ENCODE measurements at regions not wholly inside any gene's neighbourhood (a gene's known extent, or its start where the extent isn't known, plus 50 kb on each side); places are given as distances from the start of the nearest gene placed in this dataset.
"Not testable (repeated sequence)": the region's sequence is repeated elsewhere in the genome, so short reads cannot be mapped to it uniquely, and the experiment has no call there.

DNA sequence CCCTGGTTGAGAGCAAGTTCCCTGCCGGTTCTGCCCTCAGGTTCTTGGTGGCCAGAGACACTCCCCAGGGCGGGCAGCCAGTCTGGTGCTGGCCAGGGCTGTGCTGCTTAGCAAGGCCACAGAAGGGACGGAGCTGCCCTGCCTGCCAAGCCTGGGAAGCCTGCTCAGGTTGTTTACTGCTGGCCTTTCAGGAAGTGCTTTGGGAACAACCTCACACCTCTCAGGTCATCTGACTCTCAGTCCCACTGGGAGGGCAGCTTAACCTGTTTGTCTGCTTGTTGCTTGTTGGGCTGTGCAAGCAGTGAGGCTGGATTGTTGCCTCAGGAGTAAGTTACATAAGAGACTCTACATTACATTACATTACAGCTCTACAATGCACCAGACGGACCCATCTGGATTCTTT is 75.8 kb upstream of the AFDN start:
- no peaks in the 10 kb centered on the region for H4K20me1 ChIP-seq (ENCODE audit: insufficient read depth, low read length)
- no peaks in the 10 kb centered on the region for H3K9me2 ChIP-seq (replicated peaks; ENCODE audit: insufficient read depth, low read length)
- H3K27ac ChIP-seq (ENCODE audit: low read length): no peak overlapping the region
- no peak for TF ChIP-seq EZH2phosphoT487 (IDR thresholded peaks at IDR 0.05; ENCODE audit: low read length)
- no peak for TF ChIP-seq EZH2 (optimal IDR thresholded peaks at IDR 0.05; ENCODE audit: low read depth, low read length)
- TF ChIP-seq, protein P1, sequence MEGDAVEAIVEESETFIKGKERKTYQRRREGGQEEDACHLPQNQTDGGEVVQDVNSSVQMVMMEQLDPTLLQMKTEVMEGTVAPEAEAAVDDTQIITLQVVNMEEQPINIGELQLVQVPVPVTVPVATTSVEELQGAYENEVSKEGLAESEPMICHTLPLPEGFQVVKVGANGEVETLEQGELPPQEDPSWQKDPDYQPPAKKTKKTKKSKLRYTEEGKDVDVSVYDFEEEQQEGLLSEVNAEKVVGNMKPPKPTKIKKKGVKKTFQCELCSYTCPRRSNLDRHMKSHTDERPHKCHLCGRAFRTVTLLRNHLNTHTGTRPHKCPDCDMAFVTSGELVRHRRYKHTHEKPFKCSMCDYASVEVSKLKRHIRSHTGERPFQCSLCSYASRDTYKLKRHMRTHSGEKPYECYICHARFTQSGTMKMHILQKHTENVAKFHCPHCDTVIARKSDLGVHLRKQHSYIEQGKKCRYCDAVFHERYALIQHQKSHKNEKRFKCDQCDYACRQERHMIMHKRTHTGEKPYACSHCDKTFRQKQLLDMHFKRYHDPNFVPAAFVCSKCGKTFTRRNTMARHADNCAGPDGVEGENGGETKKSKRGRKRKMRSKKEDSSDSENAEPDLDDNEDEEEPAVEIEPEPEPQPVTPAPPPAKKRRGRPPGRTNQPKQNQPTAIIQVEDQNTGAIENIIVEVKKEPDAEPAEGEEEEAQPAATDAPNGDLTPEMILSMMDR (IDR thresholded peaks at IDR 0.05; ENCODE audit: low read length): no peak
- H3K27me3 ChIP-seq (replicated peaks; ENCODE audit: insufficient read depth, low read length): no peaks in the 10 kb centered on the region
- no peaks in the 10 kb centered on the region for H3K79me2 ChIP-seq (ENCODE audit: low read length)
- H3K36me3 ChIP-seq (replicated peaks; ENCODE audit: insufficient read depth, low read length): no peaks in the 10 kb centered on the region
- H3F3A ChIP-seq (ENCODE audit: insufficient read depth, low read length): no peaks in the 10 kb centered on the region
- no peak overlapping the region for H3K4me3 ChIP-seq (ENCODE audit: low read length)
- DNase-seq: no peak
- no peak overlapping the region for H2AFZ ChIP-seq (ENCODE audit: low read length)
- no peaks in the 10 kb centered on the region for H3K9me3 ChIP-seq (replicated peaks; ENCODE audit: insufficient read depth, low read length)
- H3K4me2 ChIP-seq (ENCODE audit: low read depth, low read length): no peak overlapping the region
- no peak overlapping the region for H3K9ac ChIP-seq (ENCODE audit: low read length)
- H3K4me1 ChIP-seq (ENCODE audit: low read length): no peaks in the 10 kb centered on the region

DNA sequence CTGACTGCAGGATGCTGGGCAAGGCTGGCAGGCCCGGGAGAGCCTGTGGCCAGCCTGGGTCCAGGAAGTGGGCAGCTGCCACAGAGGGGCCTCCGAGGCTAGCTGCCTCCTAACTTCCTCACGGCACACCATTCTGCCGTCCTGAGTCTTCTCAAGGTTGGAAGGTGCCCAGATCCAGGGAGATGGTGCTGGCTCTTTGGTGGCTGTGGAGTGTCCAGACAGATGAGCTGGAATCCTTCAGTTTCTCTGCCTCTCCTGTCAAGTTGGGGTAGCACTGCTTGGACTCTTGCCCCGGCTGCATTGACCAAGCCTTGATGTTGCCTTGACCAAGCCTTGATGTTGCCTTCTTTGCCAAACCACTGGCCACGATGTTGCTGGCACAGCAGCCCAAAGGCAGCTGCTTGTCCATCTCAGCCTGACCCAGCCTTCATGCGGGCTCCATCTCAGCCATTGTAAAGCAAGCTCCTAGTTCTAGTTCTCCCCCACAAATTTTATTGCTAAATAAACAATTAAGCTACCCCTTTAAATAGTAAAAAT is 75.1 kb upstream of the AFDN start:
- no peaks in the 10 kb centered on the region for H3K4me1 ChIP-seq (ENCODE audit: low read length)
- no peak overlapping the region for H2AFZ ChIP-seq (ENCODE audit: low read length)
- H3K9ac ChIP-seq (ENCODE audit: low read length): no peak overlapping the region
- H3K27me3 ChIP-seq (replicated peaks; ENCODE audit: insufficient read depth, low read length): no peaks in the 10 kb centered on the region
- TF ChIP-seq, protein P1 (IDR thresholded peaks at IDR 0.05; ENCODE audit: low read length): no peak
- TF ChIP-seq EZH2 (optimal IDR thresholded peaks at IDR 0.05; ENCODE audit: low read depth, low read length) (no peak), EZH2phosphoT487 (IDR thresholded peaks at IDR 0.05; ENCODE audit: low read length) (no peak)
- no peaks in the 10 kb centered on the region for H3K9me2 ChIP-seq (replicated peaks; ENCODE audit: insufficient read depth, low read length)
- no peaks in the 10 kb centered on the region for H3K36me3 ChIP-seq (replicated peaks; ENCODE audit: insufficient read depth, low read length)
- H4K20me1 ChIP-seq (ENCODE audit: insufficient read depth, low read length): no peaks in the 10 kb centered on the region
- H3K4me2 ChIP-seq (ENCODE audit: low read depth, low read length): no peak overlapping the region
- H3K79me2 ChIP-seq (ENCODE audit: low read length): no peaks in the 10 kb centered on the region
- H3F3A ChIP-seq (ENCODE audit: insufficient read depth, low read length): no peaks in the 10 kb centered on the region
- H3K9me3 ChIP-seq (replicated peaks; ENCODE audit: insufficient read depth, low read length): no peaks in the 10 kb centered on the region
- DNase-seq: no peak
- H3K4me3 ChIP-seq (ENCODE audit: low read length): no peak overlapping the region
- no peak overlapping the region for H3K27ac ChIP-seq (ENCODE audit: low read length)

DNA sequence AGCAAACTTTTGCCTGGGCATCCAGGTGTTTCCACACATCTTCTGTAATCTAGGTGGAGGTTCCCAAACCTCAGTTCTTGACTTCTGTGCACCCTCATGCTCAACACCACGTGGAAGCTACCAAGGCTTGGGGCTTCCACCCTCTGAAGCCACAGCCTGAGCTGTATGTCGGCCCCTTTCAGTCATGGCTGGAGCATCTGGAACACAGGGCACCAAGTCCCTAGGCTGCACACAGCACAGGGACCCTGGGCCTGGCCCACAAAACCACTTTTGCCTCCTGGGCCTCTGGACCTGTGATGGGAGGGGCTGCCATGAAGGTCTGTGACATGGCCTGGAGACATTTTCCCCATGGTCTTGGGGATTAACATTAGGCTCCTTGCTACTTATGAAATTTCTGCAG is 73.4 kb upstream of the AFDN start:
- not testable (repeated sequence) for H3K4me3 ChIP-seq (ENCODE audit: low read length); H3K36me3 ChIP-seq (replicated peaks; ENCODE audit: insufficient read depth, low read length); H3K79me2 ChIP-seq (ENCODE audit: low read length); H3K4me1 ChIP-seq (ENCODE audit: low read length); H2AFZ ChIP-seq (ENCODE audit: low read length); H3K27me3 ChIP-seq (replicated peaks; ENCODE audit: insufficient read depth, low read length); H4K20me1 ChIP-seq (ENCODE audit: insufficient read depth, low read length); H3K27ac ChIP-seq (ENCODE audit: low read length); H3F3A ChIP-seq (ENCODE audit: insufficient read depth, low read length); H3K4me2 ChIP-seq (ENCODE audit: low read depth, low read length); H3K9me2 ChIP-seq (replicated peaks; ENCODE audit: insufficient read depth, low read length); H3K9me3 ChIP-seq (replicated peaks; ENCODE audit: insufficient read depth, low read length); DNase-seq; H3K9ac ChIP-seq (ENCODE audit: low read length)

- no peak for TF ChIP-seq EZH2phosphoT487 (IDR thresholded peaks at IDR 0.05; ENCODE audit: low read length)
- TF ChIP-seq EZH2 (optimal IDR thresholded peaks at IDR 0.05; ENCODE audit: low read depth, low read length): no peak
- TF ChIP-seq, protein P1 (IDR thresholded peaks at IDR 0.05; ENCODE audit: low read length): no peak
- H3K4me3 ChIP-seq (ENCODE audit: low read length): no peak overlapping the region
- H3K4me2 ChIP-seq (ENCODE audit: low read depth, low read length): no peak overlapping the region
- H2AFZ ChIP-seq (ENCODE audit: low read length): no peak overlapping the region
- H3K36me3 ChIP-seq (replicated peaks; ENCODE audit: insufficient read depth, low read length): no peaks in the 10 kb centered on the region
- H3K79me2 ChIP-seq (ENCODE audit: low read length): no peaks in the 10 kb centered on the region
- H3K9ac ChIP-seq (ENCODE audit: low read length): no peak overlapping the region
- no peaks in the 10 kb centered on the region for H3K27me3 ChIP-seq (replicated peaks; ENCODE audit: insufficient read depth, low read length)
- H3K9me2 ChIP-seq (replicated peaks; ENCODE audit: insufficient read depth, low read length): no peaks in the 10 kb centered on the region
- no peak for DNase-seq
- no peaks in the 10 kb centered on the region for H3F3A ChIP-seq (ENCODE audit: insufficient read depth, low read length)
- H3K9me3 ChIP-seq (replicated peaks; ENCODE audit: insufficient read depth, low read length): no peaks in the 10 kb centered on the region
- H3K27ac ChIP-seq (ENCODE audit: low read length): no peak overlapping the region
- no peaks in the 10 kb centered on the region for H3K4me1 ChIP-seq (ENCODE audit: low read length)
- no peaks in the 10 kb centered on the region for H4K20me1 ChIP-seq (ENCODE audit: insufficient read depth, low read length)
Measured at GRCh38 chr6:167754691-167755090, 72.0 kb upstream of the AFDN start.

Data from MM.1S (cell line).